Uterus (tissue), 2 donors: ENCODE measurements at regions not wholly inside any gene's neighbourhood (a gene's known extent, or its start where the extent isn't known, plus 50 kb on each side); places are given as distances from the start of the nearest gene placed in this dataset.

ENCODE experiments used
- POLR2A ChIP-seq, 2 donors: fragments of 450-650 bp; IDR thresholded peaks; one replicate each; pipeline ENCODE4 v1.6.1; 2016; ENCODE audit warnings: antibody characterized with exemption in 2 of 2, mild to moderate bottlenecking in 1 of 2, moderate library complexity in 1 of 2
- TF ChIP-seq, protein P1 (sequence below), 4 experiments: fragments of 200-600 bp in 2 of 4; fragments of 450-650 bp in 2 of 4; sonication (generic) in 2 of 4; IDR thresholded peaks; one replicate each; pipeline ENCODE4 v1.5.1; 2016 to 2019; ENCODE audit warnings: antibody characterized with exemption in 4 of 4, mild to moderate bottlenecking in 2 of 4, moderate library complexity in 1 of 4

GRCh38 chr4:31023742-31024141 lies 303.6 kb downstream of the PCDH7 start:
- TF ChIP-seq, protein P1, sequence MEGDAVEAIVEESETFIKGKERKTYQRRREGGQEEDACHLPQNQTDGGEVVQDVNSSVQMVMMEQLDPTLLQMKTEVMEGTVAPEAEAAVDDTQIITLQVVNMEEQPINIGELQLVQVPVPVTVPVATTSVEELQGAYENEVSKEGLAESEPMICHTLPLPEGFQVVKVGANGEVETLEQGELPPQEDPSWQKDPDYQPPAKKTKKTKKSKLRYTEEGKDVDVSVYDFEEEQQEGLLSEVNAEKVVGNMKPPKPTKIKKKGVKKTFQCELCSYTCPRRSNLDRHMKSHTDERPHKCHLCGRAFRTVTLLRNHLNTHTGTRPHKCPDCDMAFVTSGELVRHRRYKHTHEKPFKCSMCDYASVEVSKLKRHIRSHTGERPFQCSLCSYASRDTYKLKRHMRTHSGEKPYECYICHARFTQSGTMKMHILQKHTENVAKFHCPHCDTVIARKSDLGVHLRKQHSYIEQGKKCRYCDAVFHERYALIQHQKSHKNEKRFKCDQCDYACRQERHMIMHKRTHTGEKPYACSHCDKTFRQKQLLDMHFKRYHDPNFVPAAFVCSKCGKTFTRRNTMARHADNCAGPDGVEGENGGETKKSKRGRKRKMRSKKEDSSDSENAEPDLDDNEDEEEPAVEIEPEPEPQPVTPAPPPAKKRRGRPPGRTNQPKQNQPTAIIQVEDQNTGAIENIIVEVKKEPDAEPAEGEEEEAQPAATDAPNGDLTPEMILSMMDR (IDR thresholded peaks at IDR 0.05) = no peak
- TF ChIP-seq POLR2A (IDR thresholded peaks at IDR 0.05) = no peak
